OCI-LY1 (cell line): ENCODE measurements at regions not wholly inside any gene's neighbourhood (a gene's known extent, or its start where the extent isn't known, plus 50 kb on each side); places are given as distances from the start of the nearest gene placed in this dataset.

Source experiments
- H2AFZ ChIP-seq: fragments of 200-600 bp; sonication (generic), shearing (Covaris generic); 2 replicates; pipeline ENCODE4 v1.6.0; 2014; ENCODE audit warnings: antibody characterized with exemption, mild to moderate bottlenecking, low read length
- H3F3A ChIP-seq: fragments of 200-600 bp; sonication (generic), shearing (Covaris generic); 2 replicates; pipeline ENCODE4 v1.6.0; 2014; ENCODE audit warnings: mild to moderate bottlenecking, antibody characterized with exemption, low read length, moderate library complexity; ENCODE audit not compliant: insufficient read depth
- H3K27ac ChIP-seq: fragments of 200-600 bp; sonication (generic); 2 replicates; pipeline ENCODE4 v1.5.1; 2014; ENCODE audit warnings: low read length, mixed run types, mild to moderate bottlenecking, low read depth; ENCODE audit not compliant: poor library complexity, severe bottlenecking
- H3K27me3 ChIP-seq: fragments of 200-600 bp; sonication (generic); 2 replicates; pipeline ENCODE4 v1.6.0; 2014; ENCODE audit warnings: antibody characterized with exemption, mild to moderate bottlenecking, low read length, moderate library complexity; ENCODE audit not compliant: insufficient read depth
- H3K36me3 ChIP-seq: fragments of 200-600 bp; sonication (generic); 2 replicates; pipeline ENCODE4 v1.6.1; 2014; ENCODE audit warnings: mild to moderate bottlenecking, antibody characterized with exemption, low read length, moderate library complexity, mixed read lengths; ENCODE audit not compliant: insufficient read depth
- H3K4me1 ChIP-seq: fragments of 200-600 bp; sonication (generic); 2 replicates; pipeline ENCODE4 v1.5.1; 2014; ENCODE audit warnings: mild to moderate bottlenecking, low read length, moderate library complexity; ENCODE audit not compliant: insufficient read depth, severe bottlenecking
- H3K4me2 ChIP-seq: fragments of 200-600 bp; sonication (generic), shearing (Covaris generic); 2 replicates; pipeline ENCODE4 v1.6.1; 2014; ENCODE audit warnings: low read length
- H3K4me3 ChIP-seq: fragments of 200-600 bp; sonication (generic); 2 replicates; pipeline ENCODE4 v1.5.1; 2014; ENCODE audit warnings: low read length, low read depth, mild to moderate bottlenecking, mixed read lengths; ENCODE audit not compliant: poor library complexity, severe bottlenecking
- H3K79me2 ChIP-seq: fragments of 200-600 bp; shearing (Covaris generic); 2 replicates; pipeline ENCODE4 v1.6.1; 2016; ENCODE audit warnings: mixed run types, low read length, mixed read lengths; ENCODE audit not compliant: insufficient read depth
- H3K9ac ChIP-seq: fragments of 200-600 bp; sonication (generic), shearing (Covaris generic); 2 replicates; pipeline ENCODE4 v1.6.1; 2014; ENCODE audit warnings: mild to moderate bottlenecking, low read length, mixed read lengths
- H3K9me2 ChIP-seq: fragments of 200-600 bp; sonication (generic), shearing (Covaris generic); 2 replicates; pipeline ENCODE4 v1.6.1; 2014; ENCODE audit warnings: low read depth, mild to moderate bottlenecking, low read length, mixed read lengths
- H3K9me3 ChIP-seq: fragments of 200-600 bp; shearing (Covaris generic); 2 replicates; pipeline ENCODE4 v1.6.1; 2014; ENCODE audit warnings: low read length, mixed read lengths
- H4K20me1 ChIP-seq: fragments of 200-600 bp; sonication (generic), shearing (Covaris generic); 2 replicates; pipeline ENCODE4 v1.6.0; 2016; ENCODE audit warnings: mild to moderate bottlenecking, low read length; ENCODE audit not compliant: insufficient read depth
- EZH2 ChIP-seq: fragments of 200-600 bp; sonication (generic), shearing (Covaris generic); IDR thresholded peaks from 2 replicates; pipeline ENCODE4 v1.8.0; 2017; ENCODE audit warnings: borderline replicate concordance, mixed run types, mild to moderate bottlenecking, antibody characterized with exemption, low read length, moderate library complexity, mixed read lengths
- TF ChIP-seq, protein P1 (sequence below): fragments of 200-600 bp; sonication (generic), shearing (Covaris generic); IDR thresholded peaks from 2 replicates; pipeline ENCODE4 v1.5.1; 2017; ENCODE audit warnings: mild to moderate bottlenecking, antibody characterized with exemption, low read length, moderate library complexity, mixed read lengths

DNA sequence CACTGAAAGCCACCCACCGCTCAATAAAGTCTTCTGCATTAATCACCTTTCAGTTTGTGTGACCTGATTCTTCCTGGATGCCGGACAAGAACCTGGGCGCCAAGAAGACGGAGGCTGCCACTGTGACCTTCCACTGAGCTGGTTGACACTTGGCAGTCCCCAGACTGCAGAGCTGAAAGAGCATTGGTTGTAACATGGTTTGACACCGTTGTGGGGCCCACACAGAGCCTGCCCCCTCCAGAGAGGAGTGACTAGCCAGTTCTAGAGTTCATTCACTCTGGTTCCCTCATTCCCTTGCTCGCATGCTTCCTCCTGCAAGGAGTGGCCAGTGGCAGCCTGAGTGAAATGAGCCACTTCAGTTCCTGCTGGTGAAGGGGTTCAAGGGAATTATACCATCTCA is 86.2 kb upstream of the ANXA1 start:
- H3K4me1 ChIP-seq: no peaks in the 10 kb centered on the region
- H3K36me3 ChIP-seq: no peaks in the 10 kb centered on the region
- no peak overlapping the region for H3K4me2 ChIP-seq
- no peaks in the 10 kb centered on the region for H3K79me2 ChIP-seq
- no peaks in the 10 kb centered on the region for H3K9me2 ChIP-seq
- H4K20me1 ChIP-seq: no peaks in the 10 kb centered on the region
- H3F3A ChIP-seq: no peaks in the 10 kb centered on the region
- H3K4me3 ChIP-seq: no peak overlapping the region
- H3K9ac ChIP-seq: no peak overlapping the region
- no peak overlapping the region for H3K27ac ChIP-seq
- H2AFZ ChIP-seq: no peak overlapping the region
- H3K27me3 ChIP-seq: no peaks in the 10 kb centered on the region
- no peaks in the 10 kb centered on the region for H3K9me3 ChIP-seq
- no peak for TF ChIP-seq EZH2
- TF ChIP-seq, protein P1, sequence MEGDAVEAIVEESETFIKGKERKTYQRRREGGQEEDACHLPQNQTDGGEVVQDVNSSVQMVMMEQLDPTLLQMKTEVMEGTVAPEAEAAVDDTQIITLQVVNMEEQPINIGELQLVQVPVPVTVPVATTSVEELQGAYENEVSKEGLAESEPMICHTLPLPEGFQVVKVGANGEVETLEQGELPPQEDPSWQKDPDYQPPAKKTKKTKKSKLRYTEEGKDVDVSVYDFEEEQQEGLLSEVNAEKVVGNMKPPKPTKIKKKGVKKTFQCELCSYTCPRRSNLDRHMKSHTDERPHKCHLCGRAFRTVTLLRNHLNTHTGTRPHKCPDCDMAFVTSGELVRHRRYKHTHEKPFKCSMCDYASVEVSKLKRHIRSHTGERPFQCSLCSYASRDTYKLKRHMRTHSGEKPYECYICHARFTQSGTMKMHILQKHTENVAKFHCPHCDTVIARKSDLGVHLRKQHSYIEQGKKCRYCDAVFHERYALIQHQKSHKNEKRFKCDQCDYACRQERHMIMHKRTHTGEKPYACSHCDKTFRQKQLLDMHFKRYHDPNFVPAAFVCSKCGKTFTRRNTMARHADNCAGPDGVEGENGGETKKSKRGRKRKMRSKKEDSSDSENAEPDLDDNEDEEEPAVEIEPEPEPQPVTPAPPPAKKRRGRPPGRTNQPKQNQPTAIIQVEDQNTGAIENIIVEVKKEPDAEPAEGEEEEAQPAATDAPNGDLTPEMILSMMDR: no peak

DNA sequence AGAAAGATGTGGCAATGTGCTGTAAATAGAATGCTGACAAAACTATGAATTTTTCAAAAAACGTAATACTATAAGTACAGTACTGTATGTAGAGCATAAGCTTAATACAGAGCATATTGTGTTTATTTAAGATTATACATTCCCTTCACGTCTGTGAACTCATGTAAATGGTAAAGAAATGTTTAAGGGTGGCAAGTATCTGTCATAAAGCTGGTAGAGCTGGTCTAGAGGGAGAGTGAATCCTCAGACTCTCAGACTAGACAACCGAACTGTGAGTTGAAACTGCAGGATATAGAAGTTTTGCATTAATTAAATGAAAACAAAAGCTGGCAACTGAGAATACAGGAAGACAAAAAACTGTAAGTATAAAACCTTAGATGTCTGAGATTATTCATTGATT is 87.3 kb upstream of the ANXA1 start:
- Histone ChIP-seq H3K4me3 (no peak overlapping the region), H2AFZ (no peak overlapping the region), H3K79me2 (no peaks in the 10 kb centered on the region), H3F3A (no peaks in the 10 kb centered on the region), H3K36me3 (no peaks in the 10 kb centered on the region), H3K27ac (no peak overlapping the region), H3K4me2 (no peak overlapping the region), H3K4me1 (no peaks in the 10 kb centered on the region), H4K20me1 (no peaks in the 10 kb centered on the region), H3K9ac (no peak overlapping the region), H3K9me2 (no peaks in the 10 kb centered on the region), H3K27me3 (no peaks in the 10 kb centered on the region), H3K9me3 (no peaks in the 10 kb centered on the region)
- TF ChIP-seq EZH2: no peak
- TF ChIP-seq, protein P1: no peak

DNA sequence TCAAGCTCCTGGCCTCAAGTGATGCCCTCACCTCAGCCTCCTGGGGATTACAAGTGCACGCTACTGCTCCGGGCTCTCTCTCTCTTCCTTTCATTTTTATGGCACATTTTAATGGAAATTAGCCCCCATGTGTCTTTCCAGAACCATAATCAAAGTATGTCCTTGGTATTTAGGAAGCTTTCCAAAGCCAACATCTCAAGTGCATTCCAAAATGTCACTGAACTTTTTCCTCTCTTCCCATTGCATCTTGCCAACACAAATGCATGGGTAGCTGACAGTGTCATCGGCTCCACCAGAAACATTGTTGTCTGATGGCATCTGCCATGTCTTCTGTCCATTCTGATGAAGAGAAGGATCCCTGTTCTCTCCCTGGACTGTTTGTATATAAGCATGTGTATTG is 90.5 kb upstream of the ANXA1 start:
- Histone ChIP-seq H3K9me2 (no peaks in the 10 kb centered on the region), H2AFZ (no peak overlapping the region)

More for the DNA sequence above, 90.5 kb upstream of the ANXA1 start:
- Histone ChIP-seq H3K9ac (no peak overlapping the region), H3F3A (no peaks in the 10 kb centered on the region), H4K20me1 (no peaks in the 10 kb centered on the region), H3K9me3 (no peaks in the 10 kb centered on the region), H3K4me3 (no peak overlapping the region), H3K4me1 (no peaks in the 10 kb centered on the region), H3K79me2 (no peaks in the 10 kb centered on the region), H3K27me3 (no peaks in the 10 kb centered on the region), H3K36me3 (no peaks in the 10 kb centered on the region), H3K4me2 (no peak overlapping the region), H3K27ac (no peak overlapping the region)
- no peak for TF ChIP-seq EZH2
- TF ChIP-seq, protein P1: no peak
